ENCODE measurements at regions not wholly inside any gene's neighbourhood (a gene's known extent, or its start where the extent isn't known, plus 50 kb on each side); places are given as distances from the start of the nearest gene placed in this dataset.

DNA sequence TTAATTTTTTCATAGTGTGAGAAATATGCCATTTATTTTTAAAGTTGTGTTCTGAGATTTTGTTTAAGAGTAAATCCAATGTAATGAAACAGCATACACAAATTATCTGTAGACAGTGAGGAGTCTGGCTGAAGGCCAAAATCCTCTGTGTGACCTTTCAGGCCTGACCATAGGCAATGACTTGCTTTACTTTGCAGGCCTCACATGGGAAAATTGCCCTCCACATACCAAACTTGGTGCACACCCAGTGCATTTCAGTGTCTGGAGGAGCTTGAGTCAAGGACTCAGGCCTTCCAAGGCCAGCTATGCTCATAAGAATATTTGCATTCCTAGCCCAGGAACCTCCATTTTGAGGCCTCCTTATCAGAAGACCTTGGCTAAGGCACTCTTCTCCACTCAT, 430.1 kb downstream of the GABRG1 start:
- in situ Hi-C loops (cut with MboI; ENCODE audit: low sequenced_read_pairs), result no loop called here
- H3K4me3 ChIP-seq (ENCODE audit: insufficient read depth, low read depth, low read length), result no peak overlapping the region
- H2BK20ac ChIP-seq (ENCODE audit: low read depth, low read length), result no peak overlapping the region
- dilution Hi-C loops (cut with HindIII; ENCODE audit: low sequenced_read_pairs, unreplicated experiment), result no loop called here
- H3K4ac ChIP-seq (ENCODE audit: low read depth, low read length), result no peak overlapping the region
- H4K5ac ChIP-seq (ENCODE audit: low read depth, low read length), result no peak overlapping the region
- no peak overlapping the region for H2AK5ac ChIP-seq (ENCODE audit: low read depth, low read length)
- TF ChIP-seq MXI1 (IDR thresholded peaks at IDR 0.05; ENCODE audit: borderline replicate concordance, low read depth, low read length), result no peak
- TF ChIP-seq CEBPB (IDR thresholded peaks at IDR 0.05; ENCODE audit: low read depth, low read length), result no peak
- no peak overlapping the region for H3K4me2 ChIP-seq (ENCODE audit: low read depth, low read length)
- no peak overlapping the region for H3K18ac ChIP-seq (ENCODE audit: low read depth, low read length)
- no peaks in the 10 kb centered on the region for H3K4me1 ChIP-seq (ENCODE audit: control insufficient read depth, insufficient read depth, low read length)
- no TSS peak for BruUV-seq (replicated peaks)
- H2AFZ ChIP-seq (replicated peaks; ENCODE audit: low read length, poor library complexity), result no peak overlapping the region
- H3K27me3 ChIP-seq (ENCODE audit: control insufficient read depth, insufficient read depth, low read length), result no peaks in the 10 kb centered on the region
- ChIA-PET CTCF (no interaction called here), POLR2A (ENCODE audit: unreplicated experiment) (no interaction called here)
- no peaks in the 10 kb centered on the region for H3K79me1 ChIP-seq (ENCODE audit: low read depth in 1 of 2, low read length in 2 of 2)
- H3K14ac ChIP-seq (replicated peaks; ENCODE audit: low read depth, low read length), result no peak overlapping the region
- no peak overlapping the region for H3K9ac ChIP-seq (ENCODE audit: low read depth, low read length)
- DNase-seq (no peak), ATAC-seq (ENCODE audit: low read depth) (no peak)
- H2BK5ac ChIP-seq (ENCODE audit: low read depth, low read length, poor library complexity, severe bottlenecking), result no peak overlapping the region
- no peak overlapping the region for H3K23ac ChIP-seq (ENCODE audit: low read depth, low read length)
- H2AK9ac ChIP-seq (replicated peaks; ENCODE audit: low read depth, low read length, poor library complexity), result no peak overlapping the region
- H4K91ac ChIP-seq (ENCODE audit: insufficient read depth, low read depth, low read length), result no peak overlapping the region
- H3K27ac ChIP-seq (ENCODE audit: insufficient read depth, low read length), result no peak overlapping the region
- H3K36me3 ChIP-seq (ENCODE audit: control insufficient read depth, insufficient read depth, low read length), result no peaks in the 10 kb centered on the region
- no peak overlapping the region for H2BK120ac ChIP-seq (ENCODE audit: low read depth, low read length)
- intact Hi-C loops (cut with micrococcal nuclease), result no loop called here
- no peaks in the 10 kb centered on the region for H3K9me1 ChIP-seq (ENCODE audit: insufficient read depth, low read length)
- no peak overlapping the region for H3K56ac ChIP-seq (ENCODE audit: extremely low read depth, insufficient read depth, low read length)
- H3K9me3 ChIP-seq (ENCODE audit: control insufficient read depth, insufficient read depth, low read length), result peaks cover 5% of the 10 kb centered on the region; the same call in 1 of the 2 replicates
- H4K8ac ChIP-seq (ENCODE audit: low read depth in 2 of 2, low read length in 2 of 2), result no peak overlapping the region
- no peak overlapping the region for H2BK15ac ChIP-seq (ENCODE audit: low read depth, low read length)
- no peaks in the 10 kb centered on the region for H4K20me1 ChIP-seq (ENCODE audit: insufficient read depth, low read length)

All from IMR-90 (cell line).